Liver (tissue), 8 donors: ENCODE measurements at regions not wholly inside any gene's neighbourhood (a gene's known extent, or its start where the extent isn't known, plus 50 kb on each side); places are given as distances from the start of the nearest gene placed in this dataset.

Source experiments
- DNase-seq: peaks from one replicate; pipeline ENCODE4 v3.0.0-alpha.2; 2017; ENCODE audit warnings: low spot score
- H3K27ac ChIP-seq, 2 donors: one replicate each; pipeline ENCODE4 v1.7.0; 2013; ENCODE audit warnings: inconsistent platforms in 2 of 2, low read length in 2 of 2, control low read depth in 1 of 2, low read depth in 1 of 2, mild to moderate bottlenecking in 1 of 2
- H3K27me3 ChIP-seq, 4 donors: one replicate each; pipeline versions ENCODE4 v1.6.1 to v1.7.0; 2013; ENCODE audit warnings: low read length in 3 of 4, inconsistent platforms in 1 of 4, mild to moderate bottlenecking in 1 of 4, moderate library complexity in 1 of 4; ENCODE audit not compliant: control insufficient read depth in 4 of 4, insufficient read depth in 4 of 4
- H3K36me3 ChIP-seq, 4 donors: one replicate each; pipeline versions ENCODE4 v1.6.1 to v1.7.0; 2013; ENCODE audit warnings: low read length in 3 of 4, mild to moderate bottlenecking in 3 of 4, low read depth in 1 of 4, moderate library complexity in 1 of 4; ENCODE audit not compliant: control insufficient read depth in 4 of 4, insufficient read depth in 3 of 4
- H3K4me1 ChIP-seq, 4 donors: one replicate each; pipeline versions ENCODE4 v1.6.1 to v1.7.0; 2013; ENCODE audit warnings: low read length in 3 of 4, mild to moderate bottlenecking in 3 of 4, moderate library complexity in 1 of 4; ENCODE audit not compliant: control insufficient read depth in 4 of 4, insufficient read depth in 4 of 4
- H3K4me3 ChIP-seq, 3 donors: one replicate each; pipeline versions ENCODE4 v1.6.1 to v1.7.0; 2013; ENCODE audit warnings: low read length in 3 of 3, control low read depth in 1 of 3, low read depth in 1 of 3, mild to moderate bottlenecking in 1 of 3
- H3K9ac ChIP-seq, 2 donors: one replicate each; pipeline ENCODE4 v1.7.0; 2013; ENCODE audit warnings: low read length in 2 of 2, mild to moderate bottlenecking in 2 of 2, moderate library complexity in 2 of 2, control low read depth in 1 of 2, low read depth in 1 of 2
- H3K9me3 ChIP-seq, 4 donors: one replicate each; pipeline versions ENCODE4 v1.6.1 to v1.7.0; 2013; ENCODE audit warnings: low read length in 3 of 4; ENCODE audit not compliant: control insufficient read depth in 4 of 4
- FOXA2 ChIP-seq: IDR thresholded peaks from 2 replicates; pipeline ENCODE4 v1.6.1; 2016; ENCODE audit warnings: antibody characterized with exemption
- GABPA ChIP-seq, 2 donors: IDR thresholded peaks in 1 of 2; conservative IDR thresholded peaks in 1 of 2; 2 replicates each; pipeline ENCODE4 v1.6.1; 2016; ENCODE audit warnings: antibody characterized with exemption in 2 of 2, mild to moderate bottlenecking in 1 of 2, moderate library complexity in 1 of 2
- HNF4A ChIP-seq, 2 donors: conservative IDR thresholded peaks; 2 replicates each; pipeline ENCODE4 v1.6.1; 2016; ENCODE audit warnings: antibody characterized with exemption in 2 of 2, mild to moderate bottlenecking in 2 of 2
- HNF4G ChIP-seq: IDR thresholded peaks from 2 replicates; pipeline ENCODE4 v1.6.1; 2016; ENCODE audit warnings: antibody characterized with exemption
- JUND ChIP-seq, 2 donors: IDR thresholded peaks; 2 replicates each; pipeline ENCODE4 v1.6.1; 2016; ENCODE audit warnings: antibody characterized with exemption in 2 of 2
- MAX ChIP-seq: IDR thresholded peaks from 2 replicates; pipeline ENCODE4 v1.6.1; 2016; ENCODE audit warnings: antibody characterized with exemption
- NR2F2 ChIP-seq: IDR thresholded peaks from 2 replicates; pipeline ENCODE4 v1.6.1; 2016; ENCODE audit warnings: antibody characterized with exemption
- RAD21 ChIP-seq, 2 donors: IDR thresholded peaks; 2 replicates each; pipeline ENCODE4 v1.6.1; 2016; ENCODE audit warnings: antibody characterized with exemption in 2 of 2, mild to moderate bottlenecking in 2 of 2
- RXRA ChIP-seq, 2 donors: IDR thresholded peaks; 2 replicates each; pipeline ENCODE4 v1.6.1; 2017 to 2018; ENCODE audit warnings: antibody characterized with exemption in 2 of 2, mild to moderate bottlenecking in 1 of 2
- SP1 ChIP-seq: IDR thresholded peaks from 2 replicates; pipeline ENCODE4 v1.6.1; 2018; ENCODE audit warnings: antibody characterized with exemption, mild to moderate bottlenecking
- TAF1 ChIP-seq: conservative IDR thresholded peaks from 2 replicates; pipeline ENCODE4 v1.6.1; 2016; ENCODE audit warnings: antibody characterized with exemption, mild to moderate bottlenecking
- YY1 ChIP-seq: IDR thresholded peaks from 2 replicates; pipeline ENCODE4 v1.6.1; 2016; ENCODE audit warnings: antibody characterized with exemption, mild to moderate bottlenecking
- WGBS: extraction: QIAGEN DNeasy Blood & Tissue Kit; methylation state at CpG from one replicate; pipeline ENCODE4 v1.1.7; 2013; 5-methylcytosine and 5-hydroxymethylcytosine counted together
- TF ChIP-seq, protein P1 (sequence below): IDR thresholded peaks from 2 replicates; pipeline ENCODE4 v1.6.1; 2016; ENCODE audit warnings: antibody characterized with exemption, mild to moderate bottlenecking
- TF ChIP-seq, protein P2 (sequence below): fragments of 150-350 bp; IDR thresholded peaks from 2 replicates; pipeline ENCODE4 v1.5.1; 2017; ENCODE audit warnings: improper control_type of control experiment, low read depth, low read length; ENCODE audit not compliant: missing input control
- donor health status: healthy.
- donor health status: healthy.
- donor health status: healthy.
- donor health status: healthy.
- donor health status: healthy.

GRCh38 chr4:128512767-128513322 is 225.2 kb upstream of the PGRMC2 start:
- Histone ChIP-seq H3K9ac (no peak overlapping the region), H3K36me3 (no peaks in the 10 kb centered on the region), H3K9me3 (no peaks in the 10 kb centered on the region), H3K4me1 (peaks cover 0 to 3% (median 0%) of the 10 kb centered on the region in 4 donors), H3K27ac (no peak overlapping the region), H3K27me3 (no peaks in the 10 kb centered on the region), H3K4me3 (no peak overlapping the region)
- TF ChIP-seq TAF1 (no peak), HNF4G (no peak), MAX (no peak), JUND (IDR thresholded peaks at IDR 0.05) (no peak), RAD21 (IDR thresholded peaks at IDR 0.05) (no peak), YY1 (no peak), NR2F2 (no peak), HNF4A (conservative IDR thresholded peaks at IDR 0.05) (no peak), SP1 (no peak), GABPA (IDR thresholded peaks at IDR 0.05 in 1 of 2, conservative IDR thresholded peaks at IDR 0.05 in 1 of 2) (no peak)
- TF ChIP-seq, protein P1, sequence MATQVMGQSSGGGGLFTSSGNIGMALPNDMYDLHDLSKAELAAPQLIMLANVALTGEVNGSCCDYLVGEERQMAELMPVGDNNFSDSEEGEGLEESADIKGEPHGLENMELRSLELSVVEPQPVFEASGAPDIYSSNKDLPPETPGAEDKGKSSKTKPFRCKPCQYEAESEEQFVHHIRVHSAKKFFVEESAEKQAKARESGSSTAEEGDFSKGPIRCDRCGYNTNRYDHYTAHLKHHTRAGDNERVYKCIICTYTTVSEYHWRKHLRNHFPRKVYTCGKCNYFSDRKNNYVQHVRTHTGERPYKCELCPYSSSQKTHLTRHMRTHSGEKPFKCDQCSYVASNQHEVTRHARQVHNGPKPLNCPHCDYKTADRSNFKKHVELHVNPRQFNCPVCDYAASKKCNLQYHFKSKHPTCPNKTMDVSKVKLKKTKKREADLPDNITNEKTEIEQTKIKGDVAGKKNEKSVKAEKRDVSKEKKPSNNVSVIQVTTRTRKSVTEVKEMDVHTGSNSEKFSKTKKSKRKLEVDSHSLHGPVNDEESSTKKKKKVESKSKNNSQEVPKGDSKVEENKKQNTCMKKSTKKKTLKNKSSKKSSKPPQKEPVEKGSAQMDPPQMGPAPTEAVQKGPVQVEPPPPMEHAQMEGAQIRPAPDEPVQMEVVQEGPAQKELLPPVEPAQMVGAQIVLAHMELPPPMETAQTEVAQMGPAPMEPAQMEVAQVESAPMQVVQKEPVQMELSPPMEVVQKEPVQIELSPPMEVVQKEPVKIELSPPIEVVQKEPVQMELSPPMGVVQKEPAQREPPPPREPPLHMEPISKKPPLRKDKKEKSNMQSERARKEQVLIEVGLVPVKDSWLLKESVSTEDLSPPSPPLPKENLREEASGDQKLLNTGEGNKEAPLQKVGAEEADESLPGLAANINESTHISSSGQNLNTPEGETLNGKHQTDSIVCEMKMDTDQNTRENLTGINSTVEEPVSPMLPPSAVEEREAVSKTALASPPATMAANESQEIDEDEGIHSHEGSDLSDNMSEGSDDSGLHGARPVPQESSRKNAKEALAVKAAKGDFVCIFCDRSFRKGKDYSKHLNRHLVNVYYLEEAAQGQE = no peak
- TF ChIP-seq, protein P2, sequence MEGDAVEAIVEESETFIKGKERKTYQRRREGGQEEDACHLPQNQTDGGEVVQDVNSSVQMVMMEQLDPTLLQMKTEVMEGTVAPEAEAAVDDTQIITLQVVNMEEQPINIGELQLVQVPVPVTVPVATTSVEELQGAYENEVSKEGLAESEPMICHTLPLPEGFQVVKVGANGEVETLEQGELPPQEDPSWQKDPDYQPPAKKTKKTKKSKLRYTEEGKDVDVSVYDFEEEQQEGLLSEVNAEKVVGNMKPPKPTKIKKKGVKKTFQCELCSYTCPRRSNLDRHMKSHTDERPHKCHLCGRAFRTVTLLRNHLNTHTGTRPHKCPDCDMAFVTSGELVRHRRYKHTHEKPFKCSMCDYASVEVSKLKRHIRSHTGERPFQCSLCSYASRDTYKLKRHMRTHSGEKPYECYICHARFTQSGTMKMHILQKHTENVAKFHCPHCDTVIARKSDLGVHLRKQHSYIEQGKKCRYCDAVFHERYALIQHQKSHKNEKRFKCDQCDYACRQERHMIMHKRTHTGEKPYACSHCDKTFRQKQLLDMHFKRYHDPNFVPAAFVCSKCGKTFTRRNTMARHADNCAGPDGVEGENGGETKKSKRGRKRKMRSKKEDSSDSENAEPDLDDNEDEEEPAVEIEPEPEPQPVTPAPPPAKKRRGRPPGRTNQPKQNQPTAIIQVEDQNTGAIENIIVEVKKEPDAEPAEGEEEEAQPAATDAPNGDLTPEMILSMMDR = no peak
- DNase-seq = no peak

DNA sequence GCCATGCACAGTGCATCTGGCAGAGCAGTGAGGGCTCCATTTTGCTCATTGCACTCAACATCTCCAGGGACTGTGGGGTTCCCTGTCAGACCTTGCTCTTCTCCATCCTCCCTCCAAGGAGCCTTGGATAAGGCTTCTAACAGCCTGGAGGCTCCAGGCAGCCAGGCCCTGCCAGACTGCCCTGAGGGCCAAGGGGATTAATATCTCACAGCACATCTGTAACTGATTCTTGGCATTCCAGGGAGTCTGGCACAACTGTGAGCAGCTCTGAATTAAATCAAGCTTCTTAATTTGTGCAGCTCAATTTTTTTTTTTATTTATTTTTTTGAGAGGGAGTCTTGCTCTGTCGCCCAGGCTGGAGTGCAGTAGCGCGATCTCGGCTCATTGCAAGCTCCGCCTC is 224.5 kb upstream of the PGRMC2 start:
- H3K9ac ChIP-seq = no peak overlapping the region
- H3K4me1 ChIP-seq = no peaks in the 10 kb centered on the region
- TF ChIP-seq FOXA2 (no peak), RXRA (IDR thresholded peaks at IDR 0.05) (no peak), TAF1 (no peak), YY1 (no peak)
- WGBS = 97% methylated on average over 5 of the region's 5 CpGs
- DNase-seq = no peak
- no peaks in the 10 kb centered on the region for H3K9me3 ChIP-seq
- H3K36me3 ChIP-seq = no peaks in the 10 kb centered on the region
- H3K27me3 ChIP-seq = no peaks in the 10 kb centered on the region
- no peak overlapping the region for H3K4me3 ChIP-seq
- no peak overlapping the region for H3K27ac ChIP-seq

- Histone ChIP-seq H3K36me3 (no peaks in the 10 kb centered on the region), H3K27ac (no peak overlapping the region), H3K4me3 (no peak overlapping the region), H3K27me3 (no peaks in the 10 kb centered on the region), H3K4me1 (no peaks in the 10 kb centered on the region), H3K9me3 (no peaks in the 10 kb centered on the region), H3K9ac (no peak overlapping the region)
- WGBS = 81% methylated on average over 2 of the region's 2 CpGs
- TF ChIP-seq NR2F2 = no peak
- no peak for TF ChIP-seq MAX
- TF ChIP-seq SP1 = no peak
- no peak for TF ChIP-seq HNF4G
- TF ChIP-seq JUND (IDR thresholded peaks at IDR 0.05) = no peak
- no peak for DNase-seq
Observed at GRCh38 chr4:128510850-128511249, 223.2 kb upstream of the PGRMC2 start.
